Ascending aorta (tissue), 2 donors: ENCODE measurements at regions not wholly inside any gene's neighbourhood (a gene's known extent, or its start where the extent isn't known, plus 50 kb on each side); places are given as distances from the start of the nearest gene placed in this dataset.

ENCODE experiments used
- DNase-seq, 2 donors: peaks; one replicate each; pipeline ENCODE4 v3.0.0-alpha.2; 2019; ENCODE audit warnings: low spot score in 2 of 2
- H3K27ac ChIP-seq, 2 donors: fragments of 200-600 bp; sonication (generic); one replicate each; pipeline ENCODE4 v1.5.1; 2016 to 2017; ENCODE audit warnings: mild to moderate bottlenecking in 1 of 2
- H3K27me3 ChIP-seq: fragments of 200-600 bp; sonication (generic); one replicate; pipeline ENCODE4 v1.5.1; 2017
- H3K36me3 ChIP-seq, 2 donors: fragments of 200-600 bp; sonication (generic); one replicate each; pipeline ENCODE4 v1.5.1; 2016
- H3K4me1 ChIP-seq, 2 donors: fragments of 200-600 bp; sonication (generic); one replicate each; pipeline ENCODE4 v1.5.1; 2016 to 2017; ENCODE audit warnings: mild to moderate bottlenecking in 1 of 2
- H3K4me3 ChIP-seq, 2 donors: fragments of 200-600 bp; sonication (generic); one replicate each; pipeline ENCODE4 v1.5.1; 2016 to 2017; ENCODE audit warnings: mild to moderate bottlenecking in 1 of 2
- H3K9me3 ChIP-seq, 2 donors: fragments of 200-600 bp; sonication (generic); one replicate each; pipeline ENCODE4 v1.5.1; 2016
- intact Hi-C: fragments of 100-400 bp; cut with DNase I; formaldehyde crosslinking; loops from one replicate; pipeline ENCODE4 v1.15.1; 2023
- TF ChIP-seq, protein P1 (sequence below), 3 experiments: fragments of 200-600 bp in 2 of 3; fragments of 450-650 bp in 1 of 3; sonication (generic) in 2 of 3; IDR thresholded peaks; one replicate each; pipeline ENCODE4 v1.5.1; 2016 to 2019; ENCODE audit warnings: antibody characterized with exemption in 3 of 3, mild to moderate bottlenecking in 1 of 3, moderate library complexity in 1 of 3

- H3K9me3 ChIP-seq: no peaks in the 10 kb centered on the region
- no peak overlapping the region for H3K4me3 ChIP-seq
- H3K27ac ChIP-seq: no peak overlapping the region
- no peaks in the 10 kb centered on the region for H3K27me3 ChIP-seq
- DNase-seq: no peak
- intact Hi-C loops: no loop called here
- no peaks in the 10 kb centered on the region for H3K36me3 ChIP-seq
- H3K4me1 ChIP-seq: peaks cover 0 to 5% of the 10 kb centered on the region in 2 donors
- TF ChIP-seq, protein P1, sequence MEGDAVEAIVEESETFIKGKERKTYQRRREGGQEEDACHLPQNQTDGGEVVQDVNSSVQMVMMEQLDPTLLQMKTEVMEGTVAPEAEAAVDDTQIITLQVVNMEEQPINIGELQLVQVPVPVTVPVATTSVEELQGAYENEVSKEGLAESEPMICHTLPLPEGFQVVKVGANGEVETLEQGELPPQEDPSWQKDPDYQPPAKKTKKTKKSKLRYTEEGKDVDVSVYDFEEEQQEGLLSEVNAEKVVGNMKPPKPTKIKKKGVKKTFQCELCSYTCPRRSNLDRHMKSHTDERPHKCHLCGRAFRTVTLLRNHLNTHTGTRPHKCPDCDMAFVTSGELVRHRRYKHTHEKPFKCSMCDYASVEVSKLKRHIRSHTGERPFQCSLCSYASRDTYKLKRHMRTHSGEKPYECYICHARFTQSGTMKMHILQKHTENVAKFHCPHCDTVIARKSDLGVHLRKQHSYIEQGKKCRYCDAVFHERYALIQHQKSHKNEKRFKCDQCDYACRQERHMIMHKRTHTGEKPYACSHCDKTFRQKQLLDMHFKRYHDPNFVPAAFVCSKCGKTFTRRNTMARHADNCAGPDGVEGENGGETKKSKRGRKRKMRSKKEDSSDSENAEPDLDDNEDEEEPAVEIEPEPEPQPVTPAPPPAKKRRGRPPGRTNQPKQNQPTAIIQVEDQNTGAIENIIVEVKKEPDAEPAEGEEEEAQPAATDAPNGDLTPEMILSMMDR (IDR thresholded peaks at IDR 0.05): no peak
Observed at GRCh38 chr1:222956601-222957000, 141.8 kb downstream of the DISP1 start.

DNA sequence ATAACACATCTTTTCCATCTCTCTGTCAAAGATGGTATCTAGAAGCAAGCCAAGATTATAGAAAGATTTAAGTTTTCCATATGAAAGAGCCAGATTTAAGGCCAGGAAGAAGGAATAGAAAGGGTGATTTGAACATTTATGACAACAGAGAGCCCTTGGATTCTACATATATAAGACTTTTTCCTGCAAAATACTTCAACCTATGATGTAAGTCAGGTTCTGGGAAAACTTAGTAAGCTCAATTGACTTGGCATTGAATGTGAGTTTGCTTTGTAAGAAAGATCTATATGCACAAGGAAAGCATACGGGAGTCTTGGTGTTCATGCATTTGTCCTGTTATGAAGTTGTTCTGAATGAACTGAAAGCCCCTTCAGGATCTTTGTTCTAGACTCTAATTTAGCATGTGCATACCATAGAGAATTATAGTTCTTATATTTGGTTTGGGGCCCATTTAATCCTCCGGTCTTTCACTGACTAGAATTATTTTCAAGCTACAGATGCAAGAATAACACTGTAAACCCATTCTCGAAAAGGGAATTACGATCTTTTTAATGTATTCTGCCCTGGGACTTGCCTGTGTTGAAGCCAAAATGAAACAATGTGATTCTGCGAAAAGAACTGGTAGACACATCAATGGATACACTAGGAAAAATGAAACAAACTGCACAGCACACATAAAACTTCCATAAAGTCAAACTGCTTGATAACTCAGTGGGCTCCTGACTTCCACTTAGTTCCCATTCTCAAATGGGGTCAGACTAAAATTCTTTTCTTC is 152.8 kb downstream of the DISP1 start:
- DNase-seq: no peak
- Histone ChIP-seq H3K9me3 (no peaks in the 10 kb centered on the region), H3K27me3 (no peaks in the 10 kb centered on the region), H3K4me1 (no peaks in the 10 kb centered on the region), H3K27ac (no peak overlapping the region), H3K36me3 (no peaks in the 10 kb centered on the region), H3K4me3 (no peak overlapping the region)
- TF ChIP-seq, protein P1 (IDR thresholded peaks at IDR 0.05): no peak
- intact Hi-C loops: no loop called here

DNA sequence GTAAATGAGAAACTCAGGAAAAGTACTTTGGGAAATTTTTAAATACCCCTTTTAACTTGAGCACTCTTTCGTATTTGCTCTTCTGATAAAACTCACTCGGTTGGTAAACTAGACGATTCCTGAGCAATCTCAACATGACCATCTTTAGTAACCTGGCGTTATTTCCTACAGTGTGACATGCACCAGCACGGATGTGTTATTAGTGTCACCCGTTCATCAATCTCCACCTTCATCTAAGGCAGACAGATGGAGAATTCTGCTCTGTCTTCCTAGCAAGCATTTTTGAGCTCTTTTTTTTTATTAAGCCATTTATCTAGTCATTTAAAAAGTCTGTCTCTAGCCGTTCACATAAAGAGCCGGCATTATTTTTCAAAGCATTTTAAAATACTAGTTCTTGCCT is 155.2 kb downstream of the DISP1 start:
- no peaks in the 10 kb centered on the region for H3K9me3 ChIP-seq
- H3K27ac ChIP-seq: no peak overlapping the region
- TF ChIP-seq, protein P1 (IDR thresholded peaks at IDR 0.05): no peak
- H3K4me1 ChIP-seq: no peaks in the 10 kb centered on the region
- DNase-seq: no peak
- H3K27me3 ChIP-seq: no peaks in the 10 kb centered on the region
- H3K4me3 ChIP-seq: no peak overlapping the region
- intact Hi-C loops: no loop called here
- no peaks in the 10 kb centered on the region for H3K36me3 ChIP-seq

GRCh38 chr1:222970711-222971110 is 155.9 kb downstream of the DISP1 start:
- TF ChIP-seq, protein P1 (IDR thresholded peaks at IDR 0.05): no peak
- intact Hi-C loops: no loop called here
- no peak for DNase-seq
- peaks cover 0 to under 1% of the 10 kb centered on the region in 2 donors for H3K4me1 ChIP-seq
- no peaks in the 10 kb centered on the region for H3K27me3 ChIP-seq
- no peak overlapping the region for H3K27ac ChIP-seq
- H3K9me3 ChIP-seq: no peaks in the 10 kb centered on the region
- H3K36me3 ChIP-seq: no peaks in the 10 kb centered on the region
- H3K4me3 ChIP-seq: no peak overlapping the region

GRCh38 chr1:222971146-222971545 is 156.3 kb downstream of the DISP1 start:
- H3K36me3 ChIP-seq: no peaks in the 10 kb centered on the region
- intact Hi-C loops: no loop called here

More at GRCh38 chr1:222971146-222971545, 156.3 kb downstream of the DISP1 start:
- H3K9me3 ChIP-seq: no peaks in the 10 kb centered on the region
- no peak overlapping the region for H3K4me3 ChIP-seq
- no peaks in the 10 kb centered on the region for H3K27me3 ChIP-seq
- H3K27ac ChIP-seq: no peak overlapping the region
- DNase-seq: no peak
- H3K4me1 ChIP-seq: peaks cover 0 to 2% of the 10 kb centered on the region in 2 donors
- TF ChIP-seq, protein P1 (IDR thresholded peaks at IDR 0.05): no peak
